ENCODE measurements at regions not wholly inside any gene's neighbourhood (a gene's known extent, or its start where the extent isn't known, plus 50 kb on each side); places are given as distances from the start of the nearest gene placed in this dataset.

GRCh38 chr13:74868049-74868448 is 613.9 kb downstream of the TBC1D4 start:
- no peak for TF ChIP-seq CTCF (IDR thresholded peaks at IDR 0.05; ENCODE audit: low read depth, low read length)
- TF ChIP-seq POLR2A (IDR thresholded peaks at IDR 0.05; ENCODE audit: extremely low read depth, insufficient read length) = no peak
- no peak for TF ChIP-seq MAX (IDR thresholded peaks at IDR 0.05; ENCODE audit: low read depth, low read length)
- no peak for TF ChIP-seq MYC (IDR thresholded peaks at IDR 0.05; ENCODE audit: low read depth, low read length)

All from NB4 (cell line).